Cerebellar nuclear complex (tissue), 1 donor: ENCODE measurements at regions not wholly inside any gene's neighbourhood (a gene's known extent, or its start where the extent isn't known, plus 50 kb on each side); places are given as distances from the start of the nearest gene placed in this dataset.

Source experiments
- DNase-seq, 2 experiments: peaks; one replicate each; lab custom pipeline; 2025; lab: John Stamatoyannopoulos, UW

- no peak for DNase-seq
Observed at GRCh38 chr7:12941512-12941911, 254.1 kb downstream of the ARL4A start.

- no peak for DNase-seq
Observed at GRCh38 chr7:12942609-12943008, 255.2 kb downstream of the ARL4A start.

GRCh38 chr7:12943781-12944180 is 256.3 kb downstream of the ARL4A start:
- no peak for DNase-seq

- DNase-seq, result no peak
Observed at GRCh38 chr7:12945901-12946300, 258.5 kb downstream of the ARL4A start.

GRCh38 chr7:12947465-12947864 is 260.0 kb downstream of the ARL4A start:
- no peak for DNase-seq

GRCh38 chr7:12949060-12949931 is 261.9 kb downstream of the ARL4A start:
- no peak for DNase-seq

- no peak for DNase-seq
Observed at GRCh38 chr7:12951397-12951801, 264.0 kb downstream of the ARL4A start.

- DNase-seq, result no peak
Observed at GRCh38 chr7:12954380-12955033, 267.1 kb downstream of the ARL4A start.

GRCh38 chr7:12957487-12957886 is 270.1 kb downstream of the ARL4A start:
- DNase-seq, result no peak

GRCh38 chr7:12961910-12962480 is 274.6 kb downstream of the ARL4A start:
- no peak for DNase-seq

GRCh38 chr7:12963435-12963834 is 276.0 kb downstream of the ARL4A start:
- DNase-seq, result no peak

GRCh38 chr7:12964836-12965235 is 277.4 kb downstream of the ARL4A start:
- no peak for DNase-seq

- no peak for DNase-seq
Observed at GRCh38 chr7:12965767-12966166, 278.3 kb downstream of the ARL4A start.

- DNase-seq, result no peak
Observed at GRCh38 chr7:12967322-12967721, 279.9 kb downstream of the ARL4A start.

GRCh38 chr7:12968836-12969422 is 281.5 kb downstream of the ARL4A start:
- no peak for DNase-seq

GRCh38 chr7:12970626-12971025 is 283.2 kb downstream of the ARL4A start:
- DNase-seq, result no peak

GRCh38 chr7:12974451-12975166 is 287.2 kb downstream of the ARL4A start:
- no peak for DNase-seq

- DNase-seq, result no peak
Observed at GRCh38 chr7:12975412-12975811, 288.0 kb downstream of the ARL4A start.

- no peak for DNase-seq
Observed at GRCh38 chr7:12979181-12979580, 291.7 kb downstream of the ARL4A start.

- DNase-seq, result no peak
Observed at GRCh38 chr7:12982178-12982577, 294.7 kb downstream of the ARL4A start.

- DNase-seq, result no peak
Observed at GRCh38 chr7:12984117-12984516, 296.7 kb downstream of the ARL4A start.

GRCh38 chr7:12985228-12985627 is 297.8 kb downstream of the ARL4A start:
- DNase-seq, result no peak
